Mesothelial cell of epicardium (in vitro differentiated cells): ENCODE measurements at regions not wholly inside any gene's neighbourhood (a gene's known extent, or its start where the extent isn't known, plus 50 kb on each side); places are given as distances from the start of the nearest gene placed in this dataset.

Experiments used
- DNase-seq, 2 experiments: peaks; one replicate each; pipeline ENCODE4 v3.0.0; 2021; ENCODE audit warnings: low spot score in 2 of 2; ENCODE audit not compliant: unreplicated experiment in 2 of 2
- H3K27ac Mint-ChIP-seq: 2 replicates; pipeline ENCODE4 v1.8.0; 2021; ENCODE audit warnings: mixed read lengths
- H3K27me3 Mint-ChIP-seq: 2 replicates; pipeline ENCODE4 v1.8.0; 2021; ENCODE audit warnings: low read depth, mixed read lengths
- H3K36me3 Mint-ChIP-seq: 2 replicates; pipeline ENCODE4 v1.8.0; 2021; ENCODE audit warnings: mixed read lengths
- H3K4me1 Mint-ChIP-seq: 2 replicates; pipeline ENCODE4 v1.8.0; 2021; ENCODE audit warnings: mixed read lengths
- H3K4me3 Mint-ChIP-seq: 2 replicates; pipeline ENCODE4 v1.8.0; 2021; ENCODE audit warnings: mild to moderate bottlenecking, moderate library complexity, mixed read lengths
- H3K9me3 Mint-ChIP-seq: 2 replicates; pipeline ENCODE4 v1.8.0; 2021; ENCODE audit warnings: mixed read lengths
- CTCF ChIP-seq: fragments of 200-600 bp; sonication (generic); IDR thresholded peaks from one replicate; pipeline ENCODE4 v1.5.0; 2021; ENCODE audit warnings: antibody characterized with exemption; ENCODE audit not compliant: unreplicated experiment

GRCh38 chr12:13582421-13582820 lies 385.9 kb downstream of the EMP1 start:
- Mint-ChIP-seq H3K4me1 (no peaks in the 10 kb centered on the region), H3K27ac (no peak overlapping the region), H3K4me3 (no peak overlapping the region), H3K27me3 (peaks cover 8% of the 10 kb centered on the region), H3K36me3 (no peaks in the 10 kb centered on the region), H3K9me3 (peaks cover 3% of the 10 kb centered on the region)
- DNase-seq = no peak
- TF ChIP-seq CTCF = no peak

GRCh38 chr12:13581031-13581430 lies 384.5 kb downstream of the EMP1 start:
- Mint-ChIP-seq H3K4me1 (no peaks in the 10 kb centered on the region), H3K36me3 (no peaks in the 10 kb centered on the region), H3K27me3 (peaks cover 8% of the 10 kb centered on the region), H3K4me3 (no peak overlapping the region), H3K9me3 (no peaks in the 10 kb centered on the region), H3K27ac (no peak overlapping the region)
- no peak for DNase-seq
- no peak for TF ChIP-seq CTCF

GRCh38 chr12:13580206-13580605 lies 383.7 kb downstream of the EMP1 start:
- Mint-ChIP-seq H3K4me1 (no peaks in the 10 kb centered on the region), H3K9me3 (no peaks in the 10 kb centered on the region), H3K4me3 (no peak overlapping the region), H3K27ac (no peak overlapping the region), H3K27me3 (peaks cover 8% of the 10 kb centered on the region), H3K36me3 (no peaks in the 10 kb centered on the region)
- DNase-seq = no peak
- TF ChIP-seq CTCF = no peak

- no peak for DNase-seq
- Mint-ChIP-seq H3K36me3 (no peaks in the 10 kb centered on the region), H3K4me1 (peaks cover 8% of the 10 kb centered on the region), H3K27me3 (no peaks in the 10 kb centered on the region), H3K27ac (no peak overlapping the region), H3K9me3 (no peaks in the 10 kb centered on the region), H3K4me3 (no peak overlapping the region)
- no peak for TF ChIP-seq CTCF
Observed at GRCh38 chr12:13576935-13577500, 380.5 kb downstream of the EMP1 start.

- no peaks in the 10 kb centered on the region for H3K9me3 Mint-ChIP-seq
- peaks cover under 1% of the 10 kb centered on the region for H3K27me3 Mint-ChIP-seq
- no peaks in the 10 kb centered on the region for H3K36me3 Mint-ChIP-seq
- TF ChIP-seq CTCF = no peak
- H3K27ac Mint-ChIP-seq = no peak overlapping the region
- H3K4me3 Mint-ChIP-seq = no peak overlapping the region
- DNase-seq = no peak
- peaks cover 25% of the 10 kb centered on the region for H3K4me1 Mint-ChIP-seq
Observed at GRCh38 chr12:13573698-13574321, 377.3 kb downstream of the EMP1 start.
